CD4-positive, alpha-beta T cell treated with Interferon gamma for 1 hour (primary cell): ENCODE measurements at regions not wholly inside any gene's neighbourhood (a gene's known extent, or its start where the extent isn't known, plus 50 kb on each side); places are given as distances from the start of the nearest gene placed in this dataset.
A peak's percentile ranks its signal among the peaks of the same experiment; 100 is the strongest.

Experiments used
- DNase-seq: peaks from one replicate; pipeline ENCODE4 v3.0.0-alpha.2; 2020

DNA sequence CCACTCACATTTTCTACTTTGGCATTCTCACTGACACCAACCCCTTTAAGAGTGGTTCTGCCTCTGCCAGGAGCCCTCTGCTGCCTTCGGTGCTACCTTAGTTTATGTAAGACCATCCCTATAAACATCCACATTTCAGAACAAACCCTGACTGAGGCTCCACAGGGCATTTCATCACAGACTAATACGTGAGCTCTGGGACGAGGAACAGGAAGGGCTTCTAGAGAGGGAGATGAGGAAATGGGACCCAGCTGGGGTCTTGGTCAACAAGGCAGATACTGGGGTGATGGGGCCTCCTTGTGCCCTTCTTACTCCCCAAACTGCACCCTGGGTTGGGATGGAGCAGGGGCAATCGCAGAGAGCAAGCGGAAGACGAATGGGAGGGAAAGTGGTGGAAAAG is 86.5 kb upstream of the FYN start:
- DNase-seq, result no peak

- DNase-seq, result no peak
Measured at GRCh38 chr6:111967131-111967530, 86.8 kb upstream of the CCN6 start.

GRCh38 chr6:111970426-111970825 is 83.5 kb upstream of the CCN6 start:
- DNase-seq, result no peak

GRCh38 chr6:111971181-111971841 is 82.6 kb upstream of the CCN6 start:
- no peak for DNase-seq

DNA sequence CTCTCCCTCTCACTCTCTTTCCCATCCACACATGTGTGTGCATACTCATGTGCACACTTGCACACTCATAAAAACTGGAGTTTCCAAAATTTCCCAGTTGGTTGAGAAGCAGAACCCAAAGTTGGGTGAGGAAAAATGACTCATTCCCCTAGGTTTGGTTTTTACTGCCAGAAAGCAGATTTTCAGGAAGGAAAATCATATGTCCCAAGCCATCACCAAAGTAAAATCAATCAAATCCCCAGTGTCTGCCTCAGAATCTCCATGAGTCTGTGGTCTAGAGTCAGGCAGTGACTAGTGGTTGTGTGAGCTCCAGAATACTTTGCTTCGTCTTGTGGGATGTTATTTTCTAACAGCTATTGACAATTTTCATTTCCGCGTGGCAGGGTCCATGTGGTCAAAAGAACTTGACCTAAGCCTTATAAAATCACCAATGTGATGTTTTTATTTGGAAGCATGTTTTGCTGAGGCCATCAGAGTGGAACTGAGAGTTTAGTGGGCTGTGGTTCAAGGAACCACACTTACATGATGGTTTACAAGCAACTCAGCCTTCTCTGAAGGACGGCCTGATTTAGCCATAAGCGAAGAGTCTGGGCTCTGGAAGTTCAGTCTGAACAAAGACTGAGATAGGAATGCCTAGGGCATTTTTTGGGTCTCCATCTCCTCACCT is 81.9 kb upstream of the CCN6 start:
- no peak for DNase-seq

DNA sequence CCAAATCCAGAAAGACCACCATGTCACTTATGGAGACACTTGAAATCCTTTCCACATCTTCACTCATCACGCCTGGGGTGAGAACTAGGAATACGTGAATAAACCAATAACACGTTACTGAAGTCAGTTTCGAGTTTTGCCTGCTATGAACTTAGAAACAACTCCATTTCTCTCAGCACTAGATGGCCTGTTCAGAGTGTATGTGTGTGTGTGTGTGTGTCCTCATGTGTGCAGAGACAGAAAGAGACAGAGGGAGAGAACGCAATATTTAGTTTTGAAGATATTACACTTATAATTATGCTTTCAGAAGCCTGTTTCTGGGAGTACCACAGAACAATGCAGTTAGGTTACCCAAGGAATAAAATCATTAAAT is 81.2 kb upstream of the CCN6 start:
- no peak for DNase-seq

DNA sequence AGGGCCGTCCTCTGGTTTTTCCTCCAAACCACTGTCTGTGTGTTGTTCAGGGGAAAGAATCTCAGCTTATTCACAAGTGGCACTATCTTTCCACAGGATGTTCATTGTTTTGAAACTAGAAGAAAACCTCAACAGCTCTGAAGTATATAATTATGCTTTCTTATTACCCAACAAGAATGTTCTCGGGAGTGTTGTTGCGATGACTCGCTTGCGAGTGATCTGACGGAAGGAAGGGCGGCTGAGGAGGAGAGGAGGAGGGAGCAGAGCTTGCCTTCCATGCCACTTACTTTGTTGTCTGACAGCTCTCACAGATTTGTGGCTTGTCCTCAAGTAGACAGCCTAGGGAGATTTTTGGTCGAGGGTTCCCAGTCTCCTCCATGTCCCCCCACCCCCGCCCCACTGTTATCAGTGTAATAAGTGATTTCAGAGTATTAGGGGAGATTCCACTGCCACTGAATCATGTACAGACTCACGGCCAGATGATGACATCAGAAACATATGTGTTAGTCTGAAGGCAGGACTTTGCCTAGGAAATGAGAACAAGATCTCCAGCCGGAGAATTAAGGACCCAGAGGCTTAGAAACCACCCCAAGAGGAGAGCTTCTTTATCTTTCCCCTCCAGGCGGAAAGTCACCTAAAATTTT is 80.7 kb upstream of the CCN6 start:
- DNase-seq, result peak; percentile 71

DNA sequence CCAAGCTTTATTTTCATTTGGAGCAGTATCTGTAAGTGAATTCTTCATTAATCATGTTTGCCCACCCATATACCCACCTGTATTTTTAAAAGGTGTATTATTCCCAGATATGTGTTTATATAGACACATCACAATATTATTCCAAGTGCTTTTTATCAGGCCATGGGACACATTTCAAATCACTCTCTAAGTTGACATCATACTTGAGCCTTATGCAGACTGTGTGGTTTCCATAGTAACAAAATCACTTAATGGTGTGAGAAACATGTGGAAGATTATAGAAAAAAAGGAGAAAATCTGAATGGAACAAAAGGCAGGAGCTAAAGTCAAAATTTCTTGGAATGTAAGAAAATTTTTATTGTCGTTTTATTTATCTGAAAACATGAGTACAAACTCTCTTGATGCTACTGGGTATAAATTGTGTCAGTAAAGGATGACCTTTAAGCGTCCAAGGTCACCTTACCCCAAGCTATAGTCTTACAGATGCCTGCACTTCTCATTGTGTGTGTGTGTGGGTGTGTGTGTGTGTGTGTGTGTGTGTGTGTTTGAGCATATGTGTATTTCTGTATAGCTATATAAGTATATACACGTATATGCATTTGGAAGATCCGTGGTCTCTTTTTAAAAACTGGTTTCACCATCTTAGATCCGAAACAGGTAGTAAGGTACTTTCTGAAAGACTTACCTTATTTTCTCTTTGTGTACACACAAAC is 79.8 kb upstream of the CCN6 start:
- no peak for DNase-seq

DNA sequence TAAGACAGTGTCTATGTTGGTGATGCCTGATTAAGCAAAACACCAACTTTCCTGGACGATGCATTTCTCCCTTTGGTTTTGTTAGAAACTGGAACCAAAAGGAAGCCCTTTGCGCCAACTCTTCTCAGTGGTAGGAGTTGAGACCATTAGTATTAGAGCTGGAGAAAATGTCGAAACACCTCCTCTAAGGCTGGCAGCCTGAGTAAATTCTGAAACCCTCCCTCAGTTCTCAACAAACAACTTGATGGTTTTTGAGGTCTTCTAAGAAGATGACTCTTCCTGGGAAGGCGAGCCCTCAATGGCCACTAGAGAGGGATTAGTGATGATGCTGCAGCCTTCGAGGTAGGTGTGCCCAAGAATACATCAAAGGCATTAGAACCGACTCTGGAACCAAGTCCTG is 78.4 kb upstream of the CCN6 start:
- DNase-seq, result no peak

GRCh38 chr6:111976139-111976538 is 77.8 kb upstream of the CCN6 start:
- no peak for DNase-seq

DNA sequence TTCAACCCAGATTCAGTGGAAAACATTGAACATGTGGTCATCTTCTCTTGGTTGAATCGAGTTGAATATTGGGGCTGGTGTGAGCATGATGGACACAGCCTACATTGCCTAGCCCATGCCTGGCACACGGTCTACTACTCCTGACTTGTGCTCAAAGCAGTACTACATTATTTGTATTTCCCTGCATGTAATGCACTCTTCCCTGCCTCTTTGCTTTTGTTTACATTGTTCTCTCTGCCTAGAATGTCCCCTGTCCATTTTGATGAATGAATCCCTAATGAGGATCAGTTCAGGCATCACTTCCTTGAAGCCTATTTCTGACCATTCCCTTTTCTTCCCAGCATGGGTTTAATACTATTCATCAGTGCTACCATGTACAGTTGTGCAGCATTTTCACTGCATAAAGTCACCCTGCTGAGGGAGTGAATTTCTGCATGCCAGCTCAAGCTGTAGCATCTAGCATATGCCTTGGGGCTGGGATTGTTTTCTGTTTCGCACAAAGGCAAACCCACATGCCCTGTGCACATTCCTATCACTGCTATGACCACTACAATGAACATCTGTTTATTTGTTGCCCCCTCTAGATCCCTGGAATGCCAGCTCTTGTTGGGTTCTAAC is 75.3 kb upstream of the CCN6 start:
- no peak for DNase-seq

- no peak for DNase-seq
Measured at GRCh38 chr6:111979633-111980032, 74.3 kb upstream of the CCN6 start.

DNA sequence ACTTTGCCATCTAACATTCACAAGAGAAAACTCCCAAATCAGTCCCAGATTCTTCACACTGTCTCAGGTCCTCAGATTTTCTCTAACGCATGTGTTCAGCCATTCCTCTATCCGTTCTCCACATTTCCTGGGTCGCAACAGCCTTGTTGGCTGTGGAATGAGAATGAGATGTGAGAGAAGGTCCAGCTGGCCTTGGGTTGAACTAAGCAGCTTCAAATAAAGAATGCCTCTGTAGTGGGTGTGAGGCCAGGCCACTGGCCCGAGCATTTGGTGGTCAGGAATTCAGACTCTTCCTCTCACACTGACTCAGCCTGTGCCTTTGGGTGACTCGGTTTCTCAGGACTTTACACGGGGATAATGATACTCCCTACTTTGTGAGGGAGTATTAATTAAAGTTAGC is 73.8 kb upstream of the CCN6 start:
- DNase-seq, result no peak

GRCh38 chr6:111980971-111981840 is 72.7 kb upstream of the CCN6 start:
- no peak for DNase-seq

GRCh38 chr6:111982681-111983080 is 71.2 kb upstream of the CCN6 start:
- no peak for DNase-seq

GRCh38 chr6:111983193-111983592 is 70.7 kb upstream of the CCN6 start:
- DNase-seq, result no peak

- no peak for DNase-seq
Measured at GRCh38 chr6:111984081-111984480, 69.8 kb upstream of the CCN6 start.

DNA sequence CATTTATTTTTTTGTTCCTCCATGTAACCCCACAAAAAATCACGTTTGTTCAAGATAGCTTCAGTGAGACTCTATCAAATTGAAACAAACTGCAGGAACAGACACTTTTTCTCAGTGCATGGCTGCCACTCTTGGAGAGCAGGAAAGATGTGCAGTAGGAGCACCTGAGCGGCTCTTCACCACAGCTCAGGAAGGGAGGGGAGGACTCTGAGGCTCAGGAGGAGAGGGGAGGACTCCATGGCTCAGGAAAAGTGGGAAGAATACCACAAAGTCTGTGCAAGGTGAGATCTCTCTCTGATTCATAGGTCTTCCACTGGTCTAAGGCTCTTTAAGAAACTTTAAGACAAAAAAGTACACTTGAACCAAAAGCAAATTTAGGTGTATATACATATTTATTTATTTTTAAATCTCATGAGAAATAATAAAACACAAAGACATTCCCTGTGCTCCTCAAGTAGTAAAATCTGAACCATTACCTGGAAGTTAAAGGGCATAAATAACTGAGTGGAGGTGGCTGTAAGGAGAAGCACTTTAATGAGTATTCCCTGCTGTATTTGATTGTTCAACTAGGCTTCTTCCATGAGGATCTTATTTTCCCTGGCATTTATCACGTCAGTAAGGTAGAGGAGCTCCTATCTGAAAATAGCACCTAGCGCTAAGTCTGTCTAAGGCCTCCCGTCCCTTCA is 69.2 kb upstream of the CCN6 start:
- DNase-seq, result no peak

DNA sequence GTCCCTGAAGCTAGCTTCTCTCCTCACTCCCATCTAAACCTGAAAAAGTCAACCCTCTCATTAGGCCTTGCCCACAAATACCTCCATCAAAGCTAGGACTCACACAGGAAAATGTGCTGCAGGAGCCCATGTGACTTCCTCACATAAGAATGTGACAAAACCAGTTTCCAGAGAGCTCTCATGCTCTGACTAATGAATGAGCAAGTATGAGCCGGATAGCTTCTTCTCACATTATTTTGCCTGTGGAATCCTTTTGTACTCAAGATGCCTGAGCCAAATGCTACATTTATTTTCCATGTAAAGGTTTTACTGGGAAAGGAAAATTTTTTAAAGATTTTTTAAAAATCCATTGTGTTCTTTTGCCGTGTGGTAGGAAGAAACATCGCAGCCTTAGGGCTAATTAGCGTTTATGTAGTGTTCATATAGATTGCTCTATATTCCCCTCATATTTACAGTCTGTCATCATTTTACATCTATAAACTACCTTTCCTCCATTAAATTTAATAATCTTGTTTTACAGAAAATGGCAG is 68.6 kb upstream of the CCN6 start:
- DNase-seq, result peak; percentile 23

- DNase-seq, result no peak
Measured at GRCh38 chr6:111986651-111987050, 67.3 kb upstream of the CCN6 start.

GRCh38 chr6:111987295-111987694 is 66.6 kb upstream of the CCN6 start:
- no peak for DNase-seq

- no peak for DNase-seq
Measured at GRCh38 chr6:111988926-111989325, 65.0 kb upstream of the CCN6 start.
